ENCODE measurements at regions not wholly inside any gene's neighbourhood (a gene's known extent, or its start where the extent isn't known, plus 50 kb on each side); places are given as distances from the start of the nearest gene placed in this dataset.

DNA sequence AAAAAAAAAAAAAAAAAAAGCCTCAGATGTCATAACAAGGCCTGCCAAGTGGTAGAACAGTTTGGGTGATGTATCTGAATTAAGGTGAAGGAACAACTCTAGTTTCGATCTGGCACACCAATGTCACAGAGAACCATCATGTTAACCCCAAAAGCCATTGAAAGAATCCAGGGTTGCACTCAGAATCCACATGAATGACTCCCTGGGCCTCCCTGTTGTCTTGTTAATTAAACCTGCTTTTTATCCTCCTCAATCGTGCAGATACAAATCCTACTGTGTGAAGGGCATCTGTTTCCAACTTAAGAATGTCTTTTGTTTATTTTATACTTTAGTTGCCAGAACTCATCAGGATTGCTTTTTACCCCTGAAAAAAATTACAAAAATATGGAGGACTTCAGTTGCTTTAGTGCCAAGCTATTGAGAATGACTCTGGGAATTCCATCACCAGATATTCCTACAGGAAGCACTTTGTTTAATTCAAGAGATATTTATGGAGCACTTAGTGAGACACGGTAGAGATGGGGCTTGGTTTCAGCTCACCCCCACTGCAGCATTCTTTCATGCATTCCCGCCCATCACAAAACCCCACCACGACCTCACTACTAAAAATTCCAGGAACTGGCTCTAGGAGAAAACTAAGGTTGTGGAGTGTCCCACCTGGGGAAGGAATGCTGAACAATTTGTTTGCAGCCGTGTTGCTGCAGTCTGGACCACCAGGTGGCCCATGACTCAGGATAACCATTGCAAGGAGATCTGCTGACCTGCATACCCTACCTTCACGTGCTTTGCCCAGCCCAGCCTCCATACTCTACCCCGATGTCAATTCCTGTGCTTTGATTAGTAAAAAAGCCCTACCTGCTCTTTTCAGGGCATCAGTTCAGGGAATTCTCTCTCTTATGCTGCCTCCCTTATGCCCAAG is 63.8 kb upstream of the GPRC5B start:
- no peak for TF ChIP-seq FOS (IDR thresholded peaks at IDR 0.05; ENCODE audit: borderline replicate concordance, insufficient read depth, low read length)
- TF ChIP-seq, protein P1, sequence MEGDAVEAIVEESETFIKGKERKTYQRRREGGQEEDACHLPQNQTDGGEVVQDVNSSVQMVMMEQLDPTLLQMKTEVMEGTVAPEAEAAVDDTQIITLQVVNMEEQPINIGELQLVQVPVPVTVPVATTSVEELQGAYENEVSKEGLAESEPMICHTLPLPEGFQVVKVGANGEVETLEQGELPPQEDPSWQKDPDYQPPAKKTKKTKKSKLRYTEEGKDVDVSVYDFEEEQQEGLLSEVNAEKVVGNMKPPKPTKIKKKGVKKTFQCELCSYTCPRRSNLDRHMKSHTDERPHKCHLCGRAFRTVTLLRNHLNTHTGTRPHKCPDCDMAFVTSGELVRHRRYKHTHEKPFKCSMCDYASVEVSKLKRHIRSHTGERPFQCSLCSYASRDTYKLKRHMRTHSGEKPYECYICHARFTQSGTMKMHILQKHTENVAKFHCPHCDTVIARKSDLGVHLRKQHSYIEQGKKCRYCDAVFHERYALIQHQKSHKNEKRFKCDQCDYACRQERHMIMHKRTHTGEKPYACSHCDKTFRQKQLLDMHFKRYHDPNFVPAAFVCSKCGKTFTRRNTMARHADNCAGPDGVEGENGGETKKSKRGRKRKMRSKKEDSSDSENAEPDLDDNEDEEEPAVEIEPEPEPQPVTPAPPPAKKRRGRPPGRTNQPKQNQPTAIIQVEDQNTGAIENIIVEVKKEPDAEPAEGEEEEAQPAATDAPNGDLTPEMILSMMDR (IDR thresholded peaks at IDR 0.05; ENCODE audit: extremely low read depth in 1 of 2, insufficient read depth in 1 of 2, low read depth in 1 of 2, low read length in 2 of 2), result no peak
- TF ChIP-seq GATA2 (IDR thresholded peaks at IDR 0.05; ENCODE audit: insufficient read depth, insufficient read length, low read depth, low read length), result no peak
- TF ChIP-seq JUN (IDR thresholded peaks at IDR 0.05; ENCODE audit: borderline replicate concordance, insufficient read depth, insufficient read length, low read depth), result no peak
- TF ChIP-seq, protein P2, sequence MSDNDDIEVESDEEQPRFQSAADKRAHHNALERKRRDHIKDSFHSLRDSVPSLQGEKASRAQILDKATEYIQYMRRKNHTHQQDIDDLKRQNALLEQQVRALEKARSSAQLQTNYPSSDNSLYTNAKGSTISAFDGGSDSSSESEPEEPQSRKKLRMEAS (IDR thresholded peaks at IDR 0.05; ENCODE audit: insufficient read depth, insufficient read length), result no peak
- no peak for TF ChIP-seq EZH2 (IDR thresholded peaks at IDR 0.05; ENCODE audit: borderline replicate concordance, low read depth, low read length, severe bottlenecking)

All from endothelial cell of umbilical vein (primary cell).